ENCODE measurements at regions not wholly inside any gene's neighbourhood (a gene's known extent, or its start where the extent isn't known, plus 50 kb on each side); places are given as distances from the start of the nearest gene placed in this dataset.

DNA sequence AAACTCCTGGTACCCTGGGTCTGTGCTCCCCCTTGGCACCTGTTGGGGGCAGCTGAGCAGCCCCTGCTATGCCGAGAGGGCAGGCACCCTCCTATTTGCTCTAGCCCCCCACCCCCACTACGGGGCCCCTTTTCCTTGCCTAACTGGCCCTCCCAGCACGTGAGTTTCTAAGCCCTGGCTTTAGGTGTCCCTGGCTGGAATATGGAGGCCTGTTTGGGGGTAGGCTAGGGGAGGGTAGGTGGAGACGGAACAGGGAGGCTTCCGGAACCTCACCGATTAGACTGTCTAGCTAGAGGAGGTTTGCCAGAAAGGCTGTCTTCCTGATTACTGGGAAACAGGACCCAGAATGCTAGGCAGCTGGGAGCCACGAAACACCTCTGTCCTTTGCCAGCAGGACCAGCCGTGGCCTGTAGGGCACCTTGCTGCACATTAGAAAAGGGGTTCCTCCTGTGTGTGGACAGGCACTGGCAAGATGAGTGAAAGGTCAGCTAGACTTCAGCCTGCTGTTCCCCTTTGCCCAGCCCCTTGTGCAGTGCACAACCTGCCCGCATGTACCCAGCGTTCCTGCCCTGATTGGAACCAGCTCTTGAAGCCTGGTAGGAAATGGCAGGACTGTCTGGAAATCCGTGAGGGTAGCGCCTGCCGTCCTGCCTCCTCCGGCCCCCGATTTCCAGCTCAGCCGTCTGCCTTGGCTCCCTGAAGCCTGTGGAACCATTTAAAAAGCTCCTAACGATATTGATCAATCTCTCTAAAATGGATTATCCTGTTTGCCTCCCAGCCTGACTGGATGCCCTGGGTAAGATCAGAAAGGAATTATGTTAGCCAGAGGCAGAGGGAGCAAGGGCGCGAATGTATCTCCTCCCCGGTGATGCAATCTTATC is 83.4 kb upstream of the GSE1 start:
- TF ChIP-seq CTCF (IDR thresholded peaks at IDR 0.05; ENCODE audit: insufficient read depth, low read depth, low read length) (no peak), EZH2 (IDR thresholded peaks at IDR 0.05; ENCODE audit: insufficient read depth, low read length) (no peak)
- DNase-seq (ENCODE audit: low read depth), result no peak
- peaks cover 35% of the 10 kb centered on the region for H3K27me3 Mint-ChIP-seq (ENCODE audit: low read depth, unreplicated experiment)
- H3K27ac ChIP-seq (ENCODE audit: low read depth, low read length), result no peak overlapping the region
- H3K4me1 ChIP-seq (ENCODE audit: insufficient read depth, low read length), result peaks cover 4% of the 10 kb centered on the region
- no peaks in the 10 kb centered on the region for H3K9me3 ChIP-seq (ENCODE audit: insufficient read depth, low read depth, low read length)
- no peak overlapping the region for H3K4me3 Mint-ChIP-seq (ENCODE audit: unreplicated experiment)
- no peaks in the 10 kb centered on the region for H3K9me3 Mint-ChIP-seq (ENCODE audit: unreplicated experiment)
- no peak overlapping the region for H3K9ac ChIP-seq (ENCODE audit: low read length)
- H3K79me2 ChIP-seq (ENCODE audit: insufficient read depth, low read length), result no peaks in the 10 kb centered on the region
- peaks cover 56% of the 10 kb centered on the region for H4K20me1 ChIP-seq (ENCODE audit: insufficient read depth, low read length)
- H3K27me3 ChIP-seq (ENCODE audit: insufficient read depth, low read length), result no peaks in the 10 kb centered on the region
- H3K36me3 ChIP-seq (ENCODE audit: insufficient read depth, low read length), result no peaks in the 10 kb centered on the region
- H3K4me1 Mint-ChIP-seq (ENCODE audit: low read depth, unreplicated experiment), result peaks cover 8% of the 10 kb centered on the region
- no peak overlapping the region for H2AFZ ChIP-seq (ENCODE audit: low read depth, low read length)
- H3K4me3 ChIP-seq (ENCODE audit: insufficient read depth, low read depth, low read length), result no peak overlapping the region
- H3K4me2 ChIP-seq (ENCODE audit: low read length), result no peak overlapping the region
- peaks cover 4% of the 10 kb centered on the region for H3K36me3 Mint-ChIP-seq (ENCODE audit: low read depth, unreplicated experiment)
- H3K27ac Mint-ChIP-seq (ENCODE audit: unreplicated experiment), result no peak overlapping the region
- no peak for FAIRE-seq

DNA sequence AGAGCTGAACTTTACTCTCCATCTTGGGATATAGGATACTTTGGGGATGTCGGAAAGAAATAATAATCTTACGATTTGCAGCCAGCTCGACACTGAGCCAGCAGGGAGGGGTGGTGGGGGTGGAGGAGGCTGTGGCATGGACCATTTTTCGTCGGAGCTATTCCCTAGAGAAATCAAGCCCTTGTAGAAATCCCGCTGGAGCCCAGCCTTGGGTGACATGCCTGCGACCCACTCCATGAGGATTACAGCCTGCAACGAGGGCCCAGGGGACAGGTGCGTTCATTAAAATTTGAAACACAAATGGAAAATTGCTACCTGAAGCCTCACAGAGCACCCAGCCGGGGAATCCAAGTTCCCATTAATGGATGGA is 82.8 kb upstream of the GSE1 start:
- Histone ChIP-seq H3K4me2 (ENCODE audit: low read length) (no peak overlapping the region), H3K4me3 (ENCODE audit: insufficient read depth, low read depth, low read length) (no peak overlapping the region), H4K20me1 (ENCODE audit: insufficient read depth, low read length) (peaks cover 56% of the 10 kb centered on the region), H3K27me3 (ENCODE audit: insufficient read depth, low read length) (no peaks in the 10 kb centered on the region), H3K4me1 (ENCODE audit: insufficient read depth, low read length) (no peaks in the 10 kb centered on the region), H2AFZ (ENCODE audit: low read depth, low read length) (no peak overlapping the region), H3K36me3 (ENCODE audit: insufficient read depth, low read length) (no peaks in the 10 kb centered on the region), H3K9me3 (ENCODE audit: insufficient read depth, low read depth, low read length) (no peaks in the 10 kb centered on the region), H3K9ac (ENCODE audit: low read length) (no peak overlapping the region), H3K27ac (ENCODE audit: low read depth, low read length) (no peak overlapping the region), H3K79me2 (ENCODE audit: insufficient read depth, low read length) (no peaks in the 10 kb centered on the region)
- H3K27me3 Mint-ChIP-seq (ENCODE audit: low read depth, unreplicated experiment), result peaks cover 36% of the 10 kb centered on the region
- H3K36me3 Mint-ChIP-seq (ENCODE audit: low read depth, unreplicated experiment), result peaks cover 4% of the 10 kb centered on the region
- TF ChIP-seq EZH2 (IDR thresholded peaks at IDR 0.05; ENCODE audit: insufficient read depth, low read length), result no peak
- no peak for TF ChIP-seq CTCF (IDR thresholded peaks at IDR 0.05; ENCODE audit: insufficient read depth, low read depth, low read length)
- H3K9me3 Mint-ChIP-seq (ENCODE audit: unreplicated experiment), result no peaks in the 10 kb centered on the region
- no peak for FAIRE-seq
- no peak for DNase-seq (ENCODE audit: low read depth)
- H3K27ac Mint-ChIP-seq (ENCODE audit: unreplicated experiment), result no peak overlapping the region
- peaks cover 8% of the 10 kb centered on the region for H3K4me1 Mint-ChIP-seq (ENCODE audit: low read depth, unreplicated experiment)
- no peak overlapping the region for H3K4me3 Mint-ChIP-seq (ENCODE audit: unreplicated experiment)

GRCh38 chr16:85531516-85531915 is 81.6 kb upstream of the GSE1 start:
- Mint-ChIP-seq H3K9me3 (ENCODE audit: unreplicated experiment) (no peaks in the 10 kb centered on the region), H3K36me3 (ENCODE audit: low read depth, unreplicated experiment) (peaks cover 4% of the 10 kb centered on the region), H3K4me3 (ENCODE audit: unreplicated experiment) (no peak overlapping the region), H3K27me3 (ENCODE audit: low read depth, unreplicated experiment) (peaks cover 31% of the 10 kb centered on the region), H3K4me1 (ENCODE audit: low read depth, unreplicated experiment) (peaks cover 8% of the 10 kb centered on the region), H3K27ac (ENCODE audit: unreplicated experiment) (no peak overlapping the region)
- no peaks in the 10 kb centered on the region for H3K36me3 ChIP-seq (ENCODE audit: insufficient read depth, low read length)
- H3K9ac ChIP-seq (ENCODE audit: low read length), result no peak overlapping the region
- H4K20me1 ChIP-seq (ENCODE audit: insufficient read depth, low read length), result peaks cover 55% of the 10 kb centered on the region
- no peak for FAIRE-seq
- H3K9me3 ChIP-seq (ENCODE audit: insufficient read depth, low read depth, low read length), result no peaks in the 10 kb centered on the region
- H3K4me1 ChIP-seq (ENCODE audit: insufficient read depth, low read length), result no peaks in the 10 kb centered on the region
- no peaks in the 10 kb centered on the region for H3K79me2 ChIP-seq (ENCODE audit: insufficient read depth, low read length)
- DNase-seq (ENCODE audit: low read depth), result no peak
- no peak overlapping the region for H3K27ac ChIP-seq (ENCODE audit: low read depth, low read length)
- no peak overlapping the region for H3K4me2 ChIP-seq (ENCODE audit: low read length)
- no peak overlapping the region for H3K4me3 ChIP-seq (ENCODE audit: insufficient read depth, low read depth, low read length)
- H2AFZ ChIP-seq (ENCODE audit: low read depth, low read length), result no peak overlapping the region
- no peaks in the 10 kb centered on the region for H3K27me3 ChIP-seq (ENCODE audit: insufficient read depth, low read length)
- TF ChIP-seq CTCF (IDR thresholded peaks at IDR 0.05; ENCODE audit: insufficient read depth, low read depth, low read length) (no peak), EZH2 (IDR thresholded peaks at IDR 0.05; ENCODE audit: insufficient read depth, low read length) (no peak)
